ENCODE measurements at regions not wholly inside any gene's neighbourhood (a gene's known extent, or its start where the extent isn't known, plus 50 kb on each side); places are given as distances from the start of the nearest gene placed in this dataset.

DNA sequence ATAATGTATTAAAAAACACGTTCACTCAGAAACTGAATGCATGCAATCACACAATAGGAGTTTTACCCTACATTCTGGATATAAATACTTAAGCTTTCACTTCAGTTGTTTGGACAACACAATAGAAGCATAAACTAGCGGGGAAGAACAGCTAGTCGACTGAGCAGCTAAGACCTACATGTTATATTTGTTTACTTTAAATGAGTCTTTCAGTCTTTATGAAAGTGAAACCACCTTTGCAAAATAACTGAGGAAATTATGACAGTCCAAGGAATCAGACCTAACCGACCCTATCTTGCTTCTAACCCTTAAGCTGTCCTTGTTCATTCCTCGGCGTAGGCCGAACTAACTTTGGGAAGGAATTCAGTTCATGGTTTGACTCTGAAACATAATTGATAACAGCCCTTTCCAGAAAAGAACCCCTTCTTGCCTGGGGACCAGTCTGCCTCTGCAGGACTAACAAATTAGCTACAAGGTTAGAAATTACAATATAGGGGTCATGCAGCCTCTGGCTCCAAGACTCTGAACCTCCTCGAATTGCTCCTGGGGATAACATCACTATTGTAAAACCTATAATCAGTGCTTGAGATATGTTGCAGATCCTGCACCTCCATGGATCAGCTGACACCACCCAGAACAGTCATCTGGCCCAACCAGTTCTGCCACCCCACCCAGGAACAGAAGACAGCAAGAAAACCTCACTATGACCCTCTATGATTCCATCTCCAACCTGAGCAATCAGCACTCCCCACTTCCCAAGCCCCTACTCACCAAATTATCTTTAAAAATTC lies 185.1 kb upstream of the KLF6 start:
- no peak for DNase-seq (ENCODE audit: low read depth)
- H3K4me3 ChIP-seq (ENCODE audit: control insufficient read depth, low read depth, low read length): no peak overlapping the region
- TF ChIP-seq, protein P1, sequence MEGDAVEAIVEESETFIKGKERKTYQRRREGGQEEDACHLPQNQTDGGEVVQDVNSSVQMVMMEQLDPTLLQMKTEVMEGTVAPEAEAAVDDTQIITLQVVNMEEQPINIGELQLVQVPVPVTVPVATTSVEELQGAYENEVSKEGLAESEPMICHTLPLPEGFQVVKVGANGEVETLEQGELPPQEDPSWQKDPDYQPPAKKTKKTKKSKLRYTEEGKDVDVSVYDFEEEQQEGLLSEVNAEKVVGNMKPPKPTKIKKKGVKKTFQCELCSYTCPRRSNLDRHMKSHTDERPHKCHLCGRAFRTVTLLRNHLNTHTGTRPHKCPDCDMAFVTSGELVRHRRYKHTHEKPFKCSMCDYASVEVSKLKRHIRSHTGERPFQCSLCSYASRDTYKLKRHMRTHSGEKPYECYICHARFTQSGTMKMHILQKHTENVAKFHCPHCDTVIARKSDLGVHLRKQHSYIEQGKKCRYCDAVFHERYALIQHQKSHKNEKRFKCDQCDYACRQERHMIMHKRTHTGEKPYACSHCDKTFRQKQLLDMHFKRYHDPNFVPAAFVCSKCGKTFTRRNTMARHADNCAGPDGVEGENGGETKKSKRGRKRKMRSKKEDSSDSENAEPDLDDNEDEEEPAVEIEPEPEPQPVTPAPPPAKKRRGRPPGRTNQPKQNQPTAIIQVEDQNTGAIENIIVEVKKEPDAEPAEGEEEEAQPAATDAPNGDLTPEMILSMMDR (IDR thresholded peaks at IDR 0.05; ENCODE audit: control insufficient read depth, insufficient read depth, low read depth, low read length, missing control alignments): no peak

DNA sequence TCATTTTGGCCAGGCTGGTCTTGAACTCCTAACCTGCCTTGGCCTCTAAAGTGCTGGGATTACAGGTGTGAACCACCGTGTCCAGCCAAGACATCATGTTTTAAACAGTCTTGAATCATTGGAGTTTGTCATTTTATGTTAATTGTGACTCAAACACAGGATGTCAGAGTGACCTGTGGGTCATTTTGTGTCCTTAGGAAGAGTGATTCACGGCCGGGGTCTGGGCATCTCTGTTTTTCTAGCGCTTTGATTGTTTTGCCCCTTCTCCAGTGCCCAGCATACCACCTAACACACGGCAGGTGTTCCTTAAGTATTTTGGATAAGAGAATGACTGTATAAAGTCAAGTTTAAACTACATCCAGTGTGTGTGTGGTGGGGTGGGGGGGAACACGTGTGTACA lies 183.7 kb upstream of the KLF6 start:
- TF ChIP-seq, protein P1 (IDR thresholded peaks at IDR 0.05; ENCODE audit: control insufficient read depth, insufficient read depth, low read depth, low read length, missing control alignments): no peak
- DNase-seq (ENCODE audit: low read depth): no peak

GRCh38 chr10:3964516-3964915 lies 179.5 kb upstream of the KLF6 start:
- TF ChIP-seq, protein P1 (IDR thresholded peaks at IDR 0.05; ENCODE audit: control insufficient read depth, insufficient read depth, low read depth, low read length, missing control alignments): no peak
- no peak for DNase-seq (ENCODE audit: low read depth)
- H3K4me3 ChIP-seq (ENCODE audit: control insufficient read depth, low read depth, low read length): no peak overlapping the region

More for the DNA sequence above, 183.7 kb upstream of the KLF6 start:
- H3K4me3 ChIP-seq (ENCODE audit: control insufficient read depth, low read depth, low read length): no peak overlapping the region

DNA sequence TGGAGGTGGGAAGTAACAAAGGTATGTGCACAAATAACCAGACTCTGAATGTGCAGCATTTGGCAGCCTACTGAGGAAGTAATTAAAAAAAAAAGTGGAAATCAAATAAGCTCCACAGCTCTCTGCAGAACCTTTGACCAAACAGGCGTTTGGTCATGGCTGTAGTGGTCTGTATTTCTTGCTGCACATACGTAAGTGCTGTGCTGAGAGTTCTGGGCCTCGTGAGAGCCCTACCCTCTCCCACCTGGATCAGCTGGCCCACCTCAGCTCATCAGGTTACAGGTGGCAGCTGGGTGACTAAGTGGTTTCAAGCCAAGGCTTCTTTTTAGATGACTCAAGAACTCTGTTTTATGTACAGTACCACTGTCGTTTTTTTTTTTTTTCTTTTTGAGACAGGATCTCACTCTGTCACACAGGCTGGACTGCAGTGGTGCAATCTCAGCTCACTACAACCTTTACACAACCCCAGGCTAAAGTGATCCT lies 178.2 kb upstream of the KLF6 start:
- DNase-seq (ENCODE audit: low read depth): no peak
- H3K4me3 ChIP-seq (ENCODE audit: control insufficient read depth, low read depth, low read length): no peak overlapping the region
- TF ChIP-seq, protein P1 (IDR thresholded peaks at IDR 0.05; ENCODE audit: control insufficient read depth, insufficient read depth, low read depth, low read length, missing control alignments): no peak

DNA sequence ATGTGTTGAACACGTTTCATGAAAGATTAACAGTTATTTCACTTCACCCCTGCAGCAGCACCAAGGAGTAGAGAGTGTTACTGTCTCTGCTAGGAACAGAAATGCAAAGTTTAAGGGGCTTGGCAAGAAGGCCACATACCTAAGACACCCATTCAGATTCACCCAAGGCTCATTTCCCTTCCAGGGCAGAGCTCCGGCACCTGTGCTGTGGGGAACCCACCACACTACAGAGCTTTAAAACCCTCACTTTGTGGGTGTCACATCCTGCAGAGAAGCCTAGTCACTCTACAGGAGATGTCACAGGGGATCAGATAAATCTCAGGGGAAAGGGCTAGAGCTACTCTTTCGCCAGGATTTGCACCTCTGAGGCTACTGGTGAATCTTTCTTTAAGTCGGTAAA lies 176.1 kb upstream of the KLF6 start:
- TF ChIP-seq, protein P1 (IDR thresholded peaks at IDR 0.05; ENCODE audit: control insufficient read depth, insufficient read depth, low read depth, low read length, missing control alignments): no peak
- no peak for DNase-seq (ENCODE audit: low read depth)
- no peak overlapping the region for H3K4me3 ChIP-seq (ENCODE audit: control insufficient read depth, low read depth, low read length)

GRCh38 chr10:3960496-3960895 lies 175.5 kb upstream of the KLF6 start:
- no peak for DNase-seq (ENCODE audit: low read depth)
- no peak overlapping the region for H3K4me3 ChIP-seq (ENCODE audit: control insufficient read depth, low read depth, low read length)
- TF ChIP-seq, protein P1 (IDR thresholded peaks at IDR 0.05; ENCODE audit: control insufficient read depth, insufficient read depth, low read depth, low read length, missing control alignments): no peak

Measured in AG09309 (cell line).